HG03442 (cell line): ENCODE measurements at regions not wholly inside any gene's neighbourhood (a gene's known extent, or its start where the extent isn't known, plus 50 kb on each side); places are given as distances from the start of the nearest gene placed in this dataset.
A peak's percentile ranks its signal among the peaks of the same experiment; 100 is the strongest.

Experiments
- ATAC-seq: cut with Tn5 transposase; IDR thresholded peaks from one replicate; pipeline ENCODE4 v1.9.1; 2021; ENCODE audit warnings: mild to moderate bottlenecking, moderate library complexity; ENCODE audit not compliant: unreplicated experiment

DNA sequence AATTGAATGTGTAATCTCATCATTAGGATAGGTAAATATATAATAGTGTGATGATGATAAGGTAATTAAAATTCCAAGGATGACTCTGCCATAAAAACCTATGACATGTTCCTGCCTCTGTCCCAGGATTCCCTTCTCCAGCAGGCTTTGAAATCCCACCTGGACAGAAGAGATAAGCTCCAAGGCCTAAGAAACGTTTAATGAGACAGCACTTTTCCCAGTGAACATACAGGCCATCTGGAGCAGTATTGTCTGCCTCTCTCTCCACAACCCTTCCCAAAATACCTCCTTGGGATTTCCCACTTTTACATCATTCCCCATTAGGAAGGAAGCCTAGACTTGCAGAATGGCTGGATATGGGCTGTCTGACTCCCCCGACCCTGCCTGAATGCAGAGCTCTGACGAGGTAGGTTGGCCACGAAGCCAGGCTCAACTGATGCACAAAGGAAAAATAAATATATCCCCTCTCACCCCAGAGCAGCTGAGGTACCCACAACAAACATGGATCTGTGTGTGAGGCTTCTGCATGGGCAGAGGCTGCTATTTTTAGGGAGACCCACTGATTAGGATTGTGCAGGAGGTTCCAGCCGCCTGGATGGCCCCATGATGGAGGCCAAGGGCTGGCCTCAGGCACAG is 71.0 kb downstream of the TMPRSS5 start:
- ATAC-seq = no peak

- ATAC-seq = no peak
Observed at GRCh38 chr11:113632981-113633380, 73.1 kb downstream of the TMPRSS5 start.

DNA sequence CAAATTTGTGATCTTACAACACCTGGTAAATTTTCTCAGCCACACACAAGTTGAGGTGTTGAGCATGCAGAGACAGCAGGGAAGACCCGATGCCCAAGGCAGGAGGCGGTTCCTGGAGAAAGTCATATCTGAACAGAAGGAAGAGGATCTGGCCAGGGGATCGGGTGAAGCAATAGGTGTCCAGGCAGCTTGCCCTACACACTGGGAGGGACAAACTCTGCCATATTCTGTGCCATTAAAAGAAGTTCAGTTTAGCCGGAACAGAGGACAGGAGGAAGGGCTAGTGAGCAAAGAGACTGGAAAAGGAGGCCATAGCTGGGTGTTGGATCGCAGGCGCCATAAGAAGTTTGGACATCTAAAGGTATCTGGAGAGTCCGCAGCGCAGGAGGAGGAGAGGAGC is 76.5 kb downstream of the TMPRSS5 start:
- no peak for ATAC-seq

DNA sequence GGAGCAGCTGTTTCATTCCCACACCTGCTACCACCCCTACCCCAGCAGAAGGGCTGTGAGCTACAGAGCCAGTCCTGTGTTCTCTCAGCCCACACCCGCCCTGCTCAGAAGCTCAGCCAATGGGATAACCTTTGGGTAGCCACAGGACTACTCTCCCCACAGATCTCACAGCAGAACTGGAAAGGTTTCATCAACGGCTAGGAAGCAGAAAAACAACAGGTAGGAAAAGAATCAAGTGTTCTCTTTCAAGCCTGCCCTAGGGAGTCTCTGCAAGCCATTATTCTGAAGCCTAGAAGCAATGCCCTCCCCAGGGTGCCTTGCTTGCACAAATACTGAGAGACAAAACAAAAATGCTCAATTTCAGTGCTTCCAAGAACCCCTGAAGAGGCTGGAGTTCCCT is 77.2 kb downstream of the TMPRSS5 start:
- no peak for ATAC-seq

DNA sequence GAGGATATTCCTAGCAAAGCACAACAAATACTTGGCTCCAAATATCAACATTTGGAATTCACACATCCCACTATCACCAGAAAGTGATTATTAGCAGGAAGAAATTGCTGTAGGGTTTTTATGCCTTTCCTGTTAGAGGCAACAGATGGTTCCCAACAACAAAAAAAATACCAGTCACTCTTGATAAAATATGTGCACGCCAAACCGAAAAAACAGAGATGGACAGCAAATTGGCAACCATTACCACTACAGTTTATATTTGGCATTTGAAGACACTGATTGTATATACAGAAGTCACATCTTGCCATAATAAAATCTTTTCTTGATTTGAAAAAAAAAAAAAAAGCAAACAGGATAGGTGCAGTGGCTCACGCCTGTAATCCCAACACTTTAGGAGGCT is 78.2 kb downstream of the TMPRSS5 start:
- no peak for ATAC-seq

DNA sequence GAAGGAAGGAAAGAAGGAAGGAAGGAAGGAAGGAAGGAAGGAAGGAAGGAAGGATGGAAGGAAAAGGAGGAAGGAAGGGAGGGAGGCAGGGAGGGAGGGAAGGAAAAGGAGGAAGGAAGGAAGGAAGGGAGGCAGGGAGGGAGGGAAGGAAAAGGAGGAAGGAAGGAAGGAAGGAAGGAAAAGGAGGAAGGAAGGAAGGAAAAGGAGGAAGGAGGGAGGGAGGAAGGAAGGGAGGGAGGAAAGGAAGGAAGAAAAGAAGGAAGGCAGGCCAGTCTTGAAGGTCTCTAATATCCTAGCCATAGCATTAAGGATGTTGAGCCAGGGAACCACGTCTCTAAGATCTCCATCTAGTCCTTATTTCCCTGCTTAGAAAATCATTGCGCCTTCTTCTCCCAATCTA is 78.8 kb downstream of the TMPRSS5 start:
- no peak for ATAC-seq

DNA sequence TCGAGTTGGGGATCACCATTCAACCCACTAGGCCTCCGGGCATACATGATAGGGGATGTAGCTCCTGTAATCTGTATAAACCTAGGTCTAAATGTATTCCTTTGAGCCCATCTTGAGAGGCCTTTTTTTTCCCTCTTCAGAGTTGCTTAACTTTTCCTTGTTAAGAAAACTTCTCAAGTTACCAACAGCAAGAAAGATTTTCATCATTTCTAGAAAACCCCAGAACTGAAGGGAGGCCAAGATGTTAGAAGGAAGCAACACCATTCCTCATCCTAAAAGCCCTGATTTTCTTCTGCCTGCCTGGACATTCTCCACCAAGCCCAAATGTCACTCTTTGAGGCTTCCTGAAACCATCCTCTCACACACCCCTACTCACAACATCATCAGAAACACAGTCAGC is 79.4 kb downstream of the TMPRSS5 start:
- ATAC-seq = no peak

DNA sequence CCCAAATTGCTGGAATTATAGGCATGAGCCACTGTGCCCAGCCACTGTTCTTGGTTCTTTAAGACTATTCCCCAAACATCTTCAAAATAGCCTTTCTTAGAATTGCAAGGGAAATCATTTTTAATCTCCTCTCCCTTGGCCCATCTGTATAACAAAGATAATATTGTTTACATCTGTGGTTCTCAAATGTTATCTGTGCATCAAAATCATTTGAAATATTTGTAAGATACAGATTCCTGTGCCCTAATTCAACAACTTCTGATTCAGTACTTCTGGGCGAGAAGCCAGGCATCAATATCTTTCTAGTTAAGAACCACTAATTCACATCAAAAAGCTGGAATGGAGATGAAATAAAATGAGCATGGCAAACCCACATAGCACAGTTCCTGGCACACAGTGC is 83.0 kb downstream of the TMPRSS5 start:
- no peak for ATAC-seq

DNA sequence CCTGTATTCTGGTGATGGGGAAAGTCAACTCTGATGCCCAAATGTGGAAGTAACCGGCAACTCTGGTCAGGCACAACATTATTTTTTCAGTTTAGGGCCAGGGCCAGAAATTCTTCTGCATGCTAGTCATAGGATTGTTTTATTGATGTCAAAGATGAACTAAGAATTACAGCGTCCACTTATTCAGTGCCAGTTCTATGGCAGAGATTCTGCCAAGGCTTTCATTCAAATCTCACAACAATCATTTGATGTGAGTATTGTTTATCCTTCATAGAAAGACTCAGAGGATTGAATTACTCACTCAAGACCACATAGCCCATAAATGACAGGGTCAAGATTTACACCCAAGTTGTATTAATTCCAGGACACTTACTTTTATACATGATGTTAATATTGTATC is 87.7 kb downstream of the TMPRSS5 start:
- no peak for ATAC-seq

DNA sequence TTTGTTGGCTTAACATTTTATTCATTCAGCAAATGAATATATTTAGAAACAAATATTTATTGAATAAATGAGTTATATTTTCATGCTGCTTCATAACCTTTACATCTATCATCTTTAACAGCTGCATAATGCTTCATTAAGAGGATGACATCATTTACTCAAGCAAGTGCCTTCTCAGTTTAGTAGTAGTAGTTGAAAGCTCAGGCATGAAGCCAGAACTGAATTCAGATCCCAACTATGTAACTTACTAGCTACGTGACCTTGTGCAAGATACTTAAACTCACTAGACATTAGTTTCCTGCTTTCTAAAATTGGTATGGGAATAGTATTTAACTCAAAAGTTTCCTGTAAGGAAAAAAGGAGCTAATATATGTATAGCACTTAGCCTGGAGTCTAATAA is 90.3 kb downstream of the TMPRSS5 start:
- ATAC-seq = no peak

DNA sequence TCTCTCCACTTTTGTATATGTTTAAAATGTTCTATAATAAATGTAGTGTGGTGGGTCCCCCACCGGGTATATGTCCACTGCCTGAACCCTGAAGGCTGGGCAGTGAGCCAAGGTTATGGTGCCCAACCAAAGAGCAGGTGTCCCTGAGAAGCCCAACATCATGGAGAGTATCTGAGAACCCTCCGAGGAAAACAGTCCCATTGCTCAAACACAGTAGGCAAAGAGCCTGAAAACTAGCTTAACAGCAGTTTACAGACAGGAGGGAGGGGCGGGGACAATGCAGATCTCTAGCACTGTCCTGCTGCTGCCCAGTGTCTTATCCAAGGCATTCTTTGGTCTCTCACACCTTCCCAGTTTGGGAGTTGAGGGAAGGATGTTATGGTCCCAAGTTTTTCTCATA is 91.0 kb downstream of the TMPRSS5 start:
- no peak for ATAC-seq

DNA sequence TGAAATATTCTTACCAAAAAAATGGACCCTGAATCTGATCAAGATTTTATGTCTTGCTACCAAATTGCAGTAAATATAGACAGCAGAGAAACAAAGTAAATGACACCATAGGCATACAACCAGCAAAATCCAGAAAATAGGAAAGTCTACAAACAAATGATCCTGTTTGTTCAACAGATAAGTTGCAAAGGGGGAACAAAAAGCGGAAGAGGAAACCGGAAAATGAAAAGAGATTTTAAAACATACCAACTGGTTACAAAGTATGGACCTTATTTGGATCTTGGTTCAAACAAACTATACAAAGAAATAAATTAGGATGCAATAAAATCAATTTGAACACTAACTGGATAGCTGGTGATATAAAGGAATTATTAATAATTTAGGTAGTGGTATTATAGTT is 92.0 kb downstream of the TMPRSS5 start:
- no peak for ATAC-seq

- peak; percentile 64 for ATAC-seq
Observed at GRCh38 chr11:113613619-113614018, 92.5 kb downstream of the TMPRSS5 start.

GRCh38 chr11:113604186-113604585 is 101.9 kb downstream of the TMPRSS5 start:
- ATAC-seq = no peak

- no peak for ATAC-seq
Observed at GRCh38 chr11:113603277-113604059, 102.6 kb downstream of the TMPRSS5 start.

GRCh38 chr11:113602483-113602882 is 103.6 kb downstream of the TMPRSS5 start:
- ATAC-seq = no peak

DNA sequence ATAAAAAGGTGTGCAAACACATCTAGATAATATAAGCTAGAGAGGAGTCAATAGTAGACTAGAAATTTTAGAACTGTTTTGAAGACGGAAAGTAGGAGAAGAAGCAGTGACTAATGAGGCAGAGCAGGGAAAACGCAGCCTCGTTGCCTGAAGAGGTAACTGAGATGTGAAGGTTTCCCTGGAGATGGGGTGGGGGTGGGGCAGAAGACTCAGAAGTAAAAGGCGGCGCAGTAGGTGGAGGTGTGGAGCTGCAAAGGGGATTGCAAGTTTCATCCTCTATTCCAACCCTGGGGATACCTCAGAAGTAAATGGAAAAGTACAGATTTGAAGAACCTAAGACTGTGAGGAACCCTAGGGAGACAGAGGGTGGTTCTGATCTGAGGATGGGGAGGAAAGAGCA is 109.5 kb downstream of the TMPRSS5 start:
- no peak for ATAC-seq

DNA sequence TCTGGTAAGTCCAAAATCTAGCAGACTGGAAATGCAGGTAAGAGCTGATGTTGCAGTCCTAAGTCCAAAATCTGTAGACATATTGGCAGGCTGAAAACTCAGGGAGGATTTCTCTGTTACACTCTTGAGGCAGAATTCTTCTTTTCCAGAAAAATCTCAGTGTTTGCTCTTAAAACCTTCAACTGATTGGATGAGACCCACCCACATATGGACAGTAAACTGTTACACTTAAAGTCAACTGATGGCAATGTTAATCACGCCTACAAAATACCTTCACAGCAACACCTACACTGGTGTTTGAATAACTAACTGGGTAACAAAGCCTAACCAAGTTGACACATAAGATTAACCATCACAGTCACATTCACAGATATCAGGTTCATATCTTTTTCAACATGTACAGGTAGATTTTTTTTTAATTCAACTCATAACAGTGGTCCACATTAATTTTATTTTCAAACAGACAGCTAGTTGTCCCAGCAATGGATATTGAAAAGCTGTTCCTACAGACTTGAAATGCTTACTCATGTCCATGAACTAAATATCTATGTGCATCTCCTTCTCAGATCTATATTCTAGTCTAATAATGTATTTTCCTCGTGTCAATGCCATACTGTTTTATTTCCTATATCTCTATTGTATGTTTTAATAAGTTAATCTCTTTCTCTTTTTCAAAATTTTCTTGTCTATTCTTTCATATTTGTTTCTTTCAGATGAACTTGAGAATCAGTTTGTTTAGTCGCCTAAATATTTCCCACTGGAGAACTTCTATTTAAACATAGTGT is 110.1 kb downstream of the TMPRSS5 start:
- no peak for ATAC-seq

- ATAC-seq = peak; percentile 95
Observed at GRCh38 chr11:113593698-113594308, 112.3 kb downstream of the TMPRSS5 start.

GRCh38 chr11:113591117-113591516 is 115.0 kb downstream of the TMPRSS5 start:
- no peak for ATAC-seq

GRCh38 chr11:113587308-113587739 is 112.1 kb upstream of the DRD2 start:
- peak; percentile 95 for ATAC-seq
